GM21526 (cell line): ENCODE measurements at regions not wholly inside any gene's neighbourhood (a gene's known extent, or its start where the extent isn't known, plus 50 kb on each side); places are given as distances from the start of the nearest gene placed in this dataset.

Experiments
- ATAC-seq: cut with Tn5 transposase; IDR thresholded peaks from one replicate; pipeline ENCODE4 v1.9.1; 2021; ENCODE audit warnings: moderate library complexity; ENCODE audit not compliant: unreplicated experiment, low FRiP score

- ATAC-seq, result no peak
Measured at GRCh38 chr16:51313198-51313597, 162.1 kb upstream of the SALL1 start.

GRCh38 chr16:51312363-51313150, 161.5 kb upstream of the SALL1 start:
- no peak for ATAC-seq

- no peak for ATAC-seq
Measured at GRCh38 chr16:51310159-51310558, 159.1 kb upstream of the SALL1 start.

GRCh38 chr16:51306886-51307595, 156.0 kb upstream of the SALL1 start:
- ATAC-seq, result no peak

- ATAC-seq, result no peak
Measured at GRCh38 chr16:51306116-51306515, 155.0 kb upstream of the SALL1 start.

- no peak for ATAC-seq
Measured at GRCh38 chr16:51305337-51305736, 154.3 kb upstream of the SALL1 start.

DNA sequence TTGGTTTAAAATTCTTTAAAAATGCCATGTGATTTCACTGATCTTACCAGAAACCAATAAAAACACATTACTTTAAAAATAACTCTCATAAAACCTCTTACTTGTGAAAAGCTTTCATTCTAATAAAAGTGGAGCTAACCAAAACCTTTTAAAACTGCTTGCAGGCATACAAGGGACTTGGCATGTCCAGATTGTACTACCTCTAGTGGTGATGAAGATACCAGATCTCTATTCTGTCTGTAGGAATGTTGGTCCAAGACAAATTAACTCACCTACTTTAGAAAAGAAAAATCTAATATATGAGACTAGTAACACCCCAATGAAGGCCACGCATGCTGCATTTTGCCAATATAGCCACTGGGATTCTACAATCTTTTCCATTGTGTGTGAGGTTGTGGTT, 151.0 kb upstream of the SALL1 start:
- ATAC-seq, result no peak

DNA sequence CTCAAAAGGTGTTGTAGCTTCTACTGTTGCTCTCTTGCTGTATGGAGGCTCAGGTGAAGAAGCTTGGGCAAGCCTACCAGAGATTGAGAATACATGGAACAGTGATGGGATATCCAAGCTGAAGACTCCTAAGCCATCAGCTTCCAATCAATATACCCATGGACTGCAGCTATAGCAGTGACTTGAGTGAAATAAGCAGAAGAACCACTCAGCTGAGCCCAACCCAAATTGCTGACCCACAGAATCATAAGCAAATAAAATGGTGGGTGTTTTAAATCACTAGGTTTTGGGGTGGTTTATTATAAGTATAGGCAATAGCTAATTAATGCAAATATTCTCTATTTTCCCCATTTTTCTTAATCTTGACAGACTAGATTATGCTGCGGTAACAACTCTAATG, 147.7 kb upstream of the SALL1 start:
- ATAC-seq, result no peak

- no peak for ATAC-seq
Measured at GRCh38 chr16:51290442-51291285, 139.6 kb upstream of the SALL1 start.

DNA sequence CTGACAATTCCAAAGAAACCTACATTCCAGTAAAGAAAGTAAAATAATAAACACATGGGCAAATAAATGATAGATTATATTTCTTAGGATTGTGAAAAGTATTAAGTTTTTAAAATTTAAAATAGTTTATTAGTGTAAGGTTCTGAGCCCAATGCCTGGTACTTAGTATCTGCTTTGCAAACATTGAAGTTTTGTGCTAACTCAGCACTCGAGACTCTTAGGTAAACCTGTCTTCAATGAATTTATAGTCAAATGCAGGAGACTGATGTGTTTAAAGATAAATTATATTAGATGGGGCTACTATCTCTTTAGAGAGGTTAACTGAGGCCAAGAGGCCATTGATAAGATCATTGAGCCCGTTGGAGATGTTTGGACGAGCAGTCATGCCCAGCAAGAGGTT, 138.3 kb upstream of the SALL1 start:
- no peak for ATAC-seq

DNA sequence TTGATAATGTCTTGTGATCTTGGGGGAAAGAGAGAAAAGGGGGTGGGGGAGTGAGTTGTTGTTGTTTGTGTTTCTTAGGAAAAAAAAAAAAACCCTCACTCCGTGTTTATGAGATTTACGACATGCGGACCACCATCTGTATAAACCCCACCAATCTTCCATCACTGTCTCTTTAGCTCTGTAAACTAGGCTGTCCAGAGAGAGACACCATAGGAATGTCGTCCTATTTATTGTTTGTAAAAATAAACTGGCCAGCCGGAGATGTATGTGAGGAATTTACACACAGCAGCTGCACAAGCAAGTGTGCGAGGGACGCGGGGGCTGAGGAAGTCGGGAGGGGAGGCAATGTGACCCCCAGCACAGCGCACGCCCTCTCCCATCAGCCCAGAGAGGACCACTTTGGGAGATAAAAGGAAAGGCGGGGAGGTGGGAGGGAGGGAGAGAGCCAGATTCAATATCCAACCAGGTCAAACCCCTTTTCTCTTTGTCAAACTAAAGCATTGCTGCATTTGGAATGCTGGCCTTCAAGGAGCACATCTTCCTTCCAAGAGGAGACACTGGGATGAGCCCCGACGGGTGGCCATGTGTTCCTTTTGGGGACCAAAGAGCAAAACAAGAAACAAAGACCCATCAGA, 136.2 kb upstream of the SALL1 start:
- no peak for ATAC-seq

- ATAC-seq, result no peak
Measured at GRCh38 chr16:51286272-51286671, 135.2 kb upstream of the SALL1 start.

- ATAC-seq, result no peak
Measured at GRCh38 chr16:51276336-51276735, 125.3 kb upstream of the SALL1 start.

DNA sequence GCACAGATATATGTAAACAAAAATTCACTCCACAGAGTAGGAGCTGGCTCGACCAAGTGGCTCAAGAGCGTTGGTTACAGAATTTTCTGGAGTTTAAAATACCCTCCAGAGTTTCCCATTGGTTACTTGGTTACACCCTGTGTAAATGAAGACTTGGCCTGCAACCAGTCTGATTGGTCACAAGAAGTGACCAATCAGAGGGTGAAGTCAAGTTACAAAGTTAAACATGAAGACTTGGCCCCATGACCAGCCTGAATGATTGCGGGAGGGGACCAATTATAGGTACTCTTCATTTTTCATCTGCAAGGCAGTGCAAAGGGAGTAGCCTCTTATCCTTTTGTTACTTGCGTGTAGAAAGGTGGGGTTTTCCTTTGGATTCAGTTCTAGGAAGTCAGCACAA, 121.3 kb upstream of the SALL1 start:
- ATAC-seq, result no peak

DNA sequence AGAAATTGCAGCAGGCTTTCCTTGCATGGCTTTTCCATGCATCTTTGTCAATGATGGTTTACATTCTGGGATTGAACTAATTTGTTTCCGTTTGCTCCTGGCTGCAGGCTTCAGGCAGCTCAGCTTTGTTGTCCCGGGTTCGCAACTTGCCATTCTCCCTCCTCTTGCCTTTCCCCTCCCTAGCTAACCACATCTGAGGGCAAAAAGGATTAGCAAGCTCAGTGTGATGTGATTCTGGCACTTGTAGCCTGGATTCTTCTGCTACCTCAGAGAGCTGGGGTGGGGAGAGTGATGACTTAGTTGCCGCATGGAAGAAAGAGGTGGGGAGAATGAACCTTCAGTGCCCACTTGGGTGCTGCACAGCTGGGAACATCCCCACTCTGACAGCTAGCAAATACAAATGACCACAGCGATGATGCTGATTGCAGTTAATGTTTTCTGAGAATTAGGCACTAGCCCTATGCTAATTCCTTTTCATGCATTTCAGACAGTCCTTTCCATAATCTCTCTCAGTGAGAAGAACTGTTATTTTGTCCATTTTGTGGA, 120.2 kb upstream of the SALL1 start:
- no peak for ATAC-seq

GRCh38 chr16:51268237-51268636, 117.2 kb upstream of the SALL1 start:
- ATAC-seq, result no peak

DNA sequence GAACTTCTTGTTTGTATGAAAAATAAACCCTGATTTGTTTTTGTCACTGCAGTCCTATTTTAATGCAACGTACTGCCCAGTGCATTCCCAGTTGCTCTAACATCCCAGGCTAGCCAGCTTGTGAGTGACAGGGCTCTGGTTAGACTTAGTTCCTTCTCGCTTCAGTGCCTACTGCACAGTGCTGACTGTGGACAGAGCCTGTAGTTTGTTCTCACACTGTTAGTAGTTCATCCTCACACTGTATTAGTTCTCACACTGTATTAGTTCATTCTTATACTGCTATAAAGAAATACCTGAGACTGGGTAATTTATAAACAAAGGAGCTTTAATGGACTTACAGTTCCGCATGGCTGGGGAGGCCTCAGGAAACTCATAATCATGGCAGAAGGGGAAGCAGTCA, 116.6 kb upstream of the SALL1 start:
- ATAC-seq, result no peak

DNA sequence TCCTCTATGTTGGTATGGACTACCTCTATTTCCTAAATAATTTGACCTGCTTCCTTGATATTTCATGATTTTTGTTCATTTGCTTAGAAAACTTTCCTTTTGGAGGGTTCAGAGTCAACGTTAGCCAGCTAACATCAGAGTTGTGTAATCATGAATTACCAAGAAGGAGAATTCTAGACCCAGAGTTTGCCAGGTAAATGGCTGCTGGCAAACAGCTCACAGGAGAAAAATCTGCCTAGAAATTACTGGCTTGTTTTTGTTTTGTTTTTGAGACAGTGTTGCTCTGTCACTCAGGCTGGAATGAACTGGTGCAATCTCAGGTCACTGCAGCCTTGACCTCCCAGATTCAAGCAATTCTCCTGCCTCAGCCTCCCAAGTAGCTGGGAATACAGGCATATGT, 111.4 kb upstream of the SALL1 start:
- no peak for ATAC-seq

- no peak for ATAC-seq
Measured at GRCh38 chr16:51261919-51262318, 110.8 kb upstream of the SALL1 start.

- ATAC-seq, result no peak
Measured at GRCh38 chr16:51255349-51255972, 104.4 kb upstream of the SALL1 start.
